ENCODE measurements at regions not wholly inside any gene's neighbourhood (a gene's known extent, or its start where the extent isn't known, plus 50 kb on each side); places are given as distances from the start of the nearest gene placed in this dataset.

- Histone ChIP-seq H3K4me2 (ENCODE audit: low read depth, low read length, poor library complexity, severe bottlenecking) (no peak overlapping the region), H3K9me2 (replicated peaks; ENCODE audit: insufficient read depth, low read length) (no peaks in the 10 kb centered on the region), H3F3A (ENCODE audit: insufficient read depth) (no peaks in the 10 kb centered on the region), H4K20me1 (ENCODE audit: low read depth, low read length) (no peaks in the 10 kb centered on the region), H3K4me3 (ENCODE audit: insufficient read depth, low read length, poor library complexity, severe bottlenecking) (no peak overlapping the region), H3K36me3 (ENCODE audit: low read length) (no peaks in the 10 kb centered on the region), H3K9me3 (ENCODE audit: insufficient read depth, low read length) (no peaks in the 10 kb centered on the region), H3K27ac (ENCODE audit: low read depth, low read length) (no peak overlapping the region), H2AFZ (ENCODE audit: low read depth, low read length, severe bottlenecking) (no peak overlapping the region), H3K9ac (ENCODE audit: low read length) (no peak overlapping the region), H3K27me3 (ENCODE audit: low read length) (no peaks in the 10 kb centered on the region), H3K79me2 (ENCODE audit: insufficient read depth, low read length) (no peaks in the 10 kb centered on the region)
- TF ChIP-seq CTCF (IDR thresholded peaks at IDR 0.05; ENCODE audit: insufficient read depth, low read length, poor library complexity, severe bottlenecking) (no peak), EZH2phosphoT487 (conservative IDR thresholded peaks at IDR 0.05; ENCODE audit: low read length) (no peak)
Observed at GRCh38 chr10:3909339-3909738, 124.3 kb upstream of the KLF6 start.

GRCh38 chr10:3908183-3908582 is 123.2 kb upstream of the KLF6 start:
- no peak overlapping the region for H3K27ac ChIP-seq (ENCODE audit: low read depth, low read length)
- no peak overlapping the region for H3K4me2 ChIP-seq (ENCODE audit: low read depth, low read length, poor library complexity, severe bottlenecking)
- no peaks in the 10 kb centered on the region for H4K20me1 ChIP-seq (ENCODE audit: low read depth, low read length)
- H3K9me2 ChIP-seq (replicated peaks; ENCODE audit: insufficient read depth, low read length) = no peaks in the 10 kb centered on the region
- no peak overlapping the region for H3K9ac ChIP-seq (ENCODE audit: low read length)
- no peaks in the 10 kb centered on the region for H3F3A ChIP-seq (ENCODE audit: insufficient read depth)
- no peaks in the 10 kb centered on the region for H3K27me3 ChIP-seq (ENCODE audit: low read length)
- H3K4me3 ChIP-seq (ENCODE audit: insufficient read depth, low read length, poor library complexity, severe bottlenecking) = no peak overlapping the region
- no peak overlapping the region for H2AFZ ChIP-seq (ENCODE audit: low read depth, low read length, severe bottlenecking)
- H3K9me3 ChIP-seq (ENCODE audit: insufficient read depth, low read length) = no peaks in the 10 kb centered on the region
- H3K79me2 ChIP-seq (ENCODE audit: insufficient read depth, low read length) = no peaks in the 10 kb centered on the region
- TF ChIP-seq CTCF (IDR thresholded peaks at IDR 0.05; ENCODE audit: insufficient read depth, low read length, poor library complexity, severe bottlenecking) (no peak), EZH2phosphoT487 (conservative IDR thresholded peaks at IDR 0.05; ENCODE audit: low read length) (no peak)
- H3K36me3 ChIP-seq (ENCODE audit: low read length) = no peaks in the 10 kb centered on the region

GRCh38 chr10:3907514-3907913 is 122.5 kb upstream of the KLF6 start:
- no peak overlapping the region for H3K9ac ChIP-seq (ENCODE audit: low read length)
- H3K9me2 ChIP-seq (replicated peaks; ENCODE audit: insufficient read depth, low read length) = no peaks in the 10 kb centered on the region
- H3K27me3 ChIP-seq (ENCODE audit: low read length) = no peaks in the 10 kb centered on the region
- H3K36me3 ChIP-seq (ENCODE audit: low read length) = no peaks in the 10 kb centered on the region
- H4K20me1 ChIP-seq (ENCODE audit: low read depth, low read length) = no peaks in the 10 kb centered on the region
- H3K27ac ChIP-seq (ENCODE audit: low read depth, low read length) = no peak overlapping the region
- H3K79me2 ChIP-seq (ENCODE audit: insufficient read depth, low read length) = no peaks in the 10 kb centered on the region
- H3K4me3 ChIP-seq (ENCODE audit: insufficient read depth, low read length, poor library complexity, severe bottlenecking) = no peak overlapping the region
- H3K4me2 ChIP-seq (ENCODE audit: low read depth, low read length, poor library complexity, severe bottlenecking) = no peak overlapping the region
- TF ChIP-seq EZH2phosphoT487 (conservative IDR thresholded peaks at IDR 0.05; ENCODE audit: low read length) (no peak), CTCF (IDR thresholded peaks at IDR 0.05; ENCODE audit: insufficient read depth, low read length, poor library complexity, severe bottlenecking) (no peak)
- H3K9me3 ChIP-seq (ENCODE audit: insufficient read depth, low read length) = no peaks in the 10 kb centered on the region
- no peaks in the 10 kb centered on the region for H3F3A ChIP-seq (ENCODE audit: insufficient read depth)
- H2AFZ ChIP-seq (ENCODE audit: low read depth, low read length, severe bottlenecking) = no peak overlapping the region
